Inferior parietal cortex (tissue), 1 donor: ENCODE measurements at regions not wholly inside any gene's neighbourhood (a gene's known extent, or its start where the extent isn't known, plus 50 kb on each side); places are given as distances from the start of the nearest gene placed in this dataset.
A peak's percentile ranks its signal among the peaks of the same experiment; 100 is the strongest.
"Not testable (repeated sequence)": the region's sequence is repeated elsewhere in the genome, so short reads cannot be mapped to it uniquely, and the experiment has no call there.

Source experiments
- DNase-seq: peaks from one replicate; pipeline ENCODE4 v3.0.0-alpha.2; 2016; ENCODE audit errors: extremely low spot score

DNA sequence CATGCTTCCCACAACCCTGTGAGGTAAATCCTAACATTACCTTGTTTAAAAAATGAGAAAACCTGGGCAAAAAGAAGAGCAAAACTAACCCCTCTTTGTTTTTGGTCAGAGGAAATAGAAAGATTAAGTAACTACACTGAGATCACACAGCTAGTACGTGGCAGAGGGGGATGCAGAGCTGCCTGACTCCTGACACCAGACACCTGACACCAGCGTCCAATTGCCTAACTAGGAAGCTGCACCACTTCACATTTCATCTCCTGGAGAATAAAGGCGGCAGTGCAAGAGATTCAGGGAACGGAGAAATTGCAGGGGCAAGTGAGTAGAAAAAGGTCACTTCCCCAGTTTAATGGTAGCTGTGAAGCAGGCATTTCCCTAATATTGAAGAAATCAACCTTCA lies 229.3 kb upstream of the PTBP2 start:
- no peak for DNase-seq

DNA sequence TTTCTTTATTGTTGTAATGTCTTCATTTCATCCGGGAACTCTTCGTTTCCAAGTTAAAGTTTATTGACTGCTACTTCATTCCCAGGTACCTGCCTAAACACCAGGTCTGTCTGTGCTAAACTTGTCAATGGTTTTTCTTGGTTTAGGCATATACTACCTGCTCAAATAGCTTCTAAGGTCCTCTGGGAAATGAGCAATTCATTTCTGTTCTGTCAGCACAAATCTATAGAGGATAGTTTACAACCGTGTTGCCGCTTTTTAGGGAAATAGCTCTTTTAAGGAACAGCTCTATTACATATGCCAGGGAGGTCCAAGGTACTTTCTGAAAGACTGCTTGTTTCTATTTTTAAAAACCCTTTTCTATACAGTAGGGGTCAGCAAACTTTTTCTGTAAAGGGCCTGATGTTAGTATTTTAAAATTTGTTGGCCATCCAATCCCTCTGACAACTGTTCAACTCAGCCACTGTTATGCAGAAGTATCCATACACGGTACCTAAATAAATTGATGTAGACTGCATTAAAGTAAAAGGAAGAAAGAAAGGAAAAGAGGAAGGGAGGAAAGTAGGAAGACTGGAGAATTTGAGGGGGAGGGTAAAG lies 222.7 kb upstream of the PTBP2 start:
- no peak for DNase-seq

DNA sequence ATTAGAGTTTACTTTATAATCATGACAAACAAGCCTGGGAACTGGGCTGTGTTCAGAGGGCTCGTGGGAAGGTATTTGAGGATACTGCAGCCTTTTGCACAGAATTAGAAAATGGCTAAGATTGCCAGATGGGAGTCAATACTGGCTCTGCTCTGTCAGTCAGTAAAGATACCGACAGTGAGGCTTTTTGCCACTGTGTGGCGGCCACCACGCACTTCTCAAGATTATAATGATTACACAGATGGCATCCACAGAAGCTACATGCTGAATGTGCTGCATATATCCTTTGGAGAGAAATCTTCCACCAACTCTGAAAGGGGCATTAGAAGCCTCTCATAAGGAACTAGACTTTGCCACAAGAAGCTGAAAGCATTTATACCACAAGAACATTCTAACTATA lies 213.4 kb upstream of the PTBP2 start:
- peak; percentile 45 for DNase-seq

DNA sequence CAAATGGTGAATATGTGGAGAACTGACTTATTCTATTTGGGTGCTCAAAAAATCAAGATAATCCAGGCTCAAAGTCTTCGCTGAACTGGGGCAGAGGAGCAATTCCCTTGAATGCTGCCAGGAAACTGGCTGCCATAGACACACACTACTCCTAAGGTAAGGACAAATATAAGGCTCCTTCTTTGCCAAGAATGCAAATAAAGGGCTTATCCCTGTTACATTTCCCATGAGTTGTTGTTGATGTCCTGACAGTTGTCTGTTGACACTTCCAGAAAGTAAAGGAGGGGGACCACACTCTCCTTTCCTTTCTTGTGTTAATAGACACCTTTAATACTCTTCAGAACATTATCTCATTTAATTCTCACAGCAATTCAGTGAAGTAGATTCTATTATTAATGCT lies 212.2 kb upstream of the PTBP2 start:
- DNase-seq = no peak

DNA sequence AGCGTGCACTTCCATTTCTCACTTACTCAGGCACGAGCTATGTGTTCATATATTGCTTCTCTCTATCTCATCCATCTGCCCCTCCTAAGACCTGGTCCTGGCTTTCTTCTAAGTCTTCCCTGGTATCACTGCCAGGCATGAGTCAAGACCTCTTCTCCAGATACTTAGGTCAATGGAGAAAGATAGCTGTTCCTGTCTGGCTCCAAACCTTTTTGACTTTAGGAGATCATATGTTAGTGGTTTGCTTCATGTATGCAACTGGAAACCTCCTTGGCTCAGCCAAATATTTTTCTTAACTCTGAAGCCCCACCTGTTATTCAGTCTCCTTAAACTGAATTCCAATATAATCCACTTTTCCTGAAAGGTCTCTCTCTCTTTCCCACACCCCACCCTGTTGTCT lies 211.6 kb upstream of the PTBP2 start:
- DNase-seq = no peak

DNA sequence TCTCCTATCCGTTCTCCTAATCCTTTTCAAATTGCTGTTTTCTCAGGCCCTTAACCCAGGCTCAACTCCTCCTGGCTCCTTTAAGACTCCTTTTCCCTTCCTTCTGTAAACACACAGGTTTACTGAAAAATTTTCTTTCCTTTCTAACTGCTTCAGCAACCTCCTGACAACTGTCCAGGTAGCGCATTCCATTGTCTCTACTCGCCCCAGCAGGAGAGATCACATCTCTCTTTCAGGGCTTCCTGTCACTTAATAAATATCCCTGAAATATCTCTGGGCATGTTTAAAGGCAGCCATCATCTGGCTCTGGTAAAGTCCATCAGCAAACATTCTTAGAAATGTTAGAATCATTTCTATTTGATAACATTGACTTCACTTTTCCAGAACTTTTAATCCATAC lies 211.2 kb upstream of the PTBP2 start:
- no peak for DNase-seq

DNA sequence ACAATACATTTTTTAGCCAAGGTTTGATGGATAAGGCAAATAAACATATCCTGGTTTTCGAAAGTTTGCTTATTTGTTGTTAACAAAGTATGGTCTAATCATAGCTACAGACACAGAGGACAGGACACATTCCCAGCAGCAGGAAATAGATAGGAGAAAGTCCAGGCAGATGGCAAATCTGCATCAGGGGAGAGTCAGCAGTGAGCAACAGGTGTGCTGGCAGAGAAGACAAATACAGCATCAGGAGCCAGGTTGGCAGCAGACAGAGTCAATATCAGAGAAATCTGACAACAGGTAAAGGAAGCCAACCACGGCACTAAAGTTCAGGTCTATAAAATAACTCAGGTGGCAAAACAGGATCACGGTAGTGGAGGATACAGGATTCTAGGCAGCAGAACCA lies 210.7 kb upstream of the PTBP2 start:
- no peak for DNase-seq

DNA sequence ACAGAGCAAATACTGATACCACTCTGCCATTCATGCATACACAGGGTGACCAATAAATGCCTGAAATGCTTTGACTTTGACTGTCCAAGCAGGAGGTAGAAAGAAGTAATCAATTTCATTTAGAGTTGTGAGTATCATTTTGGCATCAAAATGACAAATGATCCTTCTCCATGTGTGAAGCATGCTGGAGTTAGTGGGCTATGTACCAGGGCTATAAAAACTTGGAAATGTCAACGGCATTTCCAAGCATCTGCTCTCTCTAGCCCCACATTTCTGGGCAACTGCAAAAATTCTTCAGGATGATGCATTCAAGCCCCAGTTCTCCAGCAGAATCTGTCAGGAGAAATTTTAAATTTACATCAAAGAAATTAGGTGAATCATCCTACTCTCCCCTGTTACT lies 208.4 kb upstream of the PTBP2 start:
- DNase-seq = no peak

DNA sequence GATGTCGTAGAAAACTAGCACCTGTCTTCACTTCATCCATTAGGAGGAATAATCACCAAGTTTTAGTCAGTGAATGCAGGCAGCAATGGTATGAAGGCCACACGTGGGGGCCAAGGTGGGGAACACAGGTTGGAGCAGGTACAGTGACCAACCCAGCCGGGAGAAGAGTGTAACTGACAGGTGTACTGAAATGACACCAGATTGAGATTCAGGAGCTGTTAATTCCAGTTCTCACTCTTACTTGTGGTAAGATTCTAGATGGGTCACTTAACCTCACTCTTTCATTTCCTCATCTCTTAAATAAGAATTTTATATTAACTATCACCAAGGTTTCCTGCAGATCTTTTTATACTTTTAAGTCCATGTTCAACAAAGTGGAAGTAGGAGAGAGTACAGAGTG lies 206.2 kb upstream of the PTBP2 start:
- DNase-seq = no peak

DNA sequence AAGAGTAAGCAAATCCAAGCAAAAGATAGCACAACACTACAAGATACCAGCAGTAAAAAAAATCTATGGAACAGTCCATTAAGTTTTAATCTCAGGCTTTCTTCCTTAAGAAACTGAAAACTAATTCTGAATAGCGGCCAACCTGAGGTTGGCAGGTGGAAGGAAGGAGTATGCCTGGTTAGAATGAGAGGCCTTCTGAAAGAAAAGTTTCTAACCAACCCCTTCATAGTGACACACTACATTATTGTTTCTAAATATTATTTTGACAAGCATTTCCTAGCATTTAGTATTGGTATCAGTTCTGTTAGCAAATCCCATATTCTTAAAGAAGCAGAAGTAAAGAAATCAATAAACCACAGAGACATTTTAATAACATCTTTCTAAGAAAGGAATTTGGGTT lies 205.7 kb upstream of the PTBP2 start:
- DNase-seq = no peak

DNA sequence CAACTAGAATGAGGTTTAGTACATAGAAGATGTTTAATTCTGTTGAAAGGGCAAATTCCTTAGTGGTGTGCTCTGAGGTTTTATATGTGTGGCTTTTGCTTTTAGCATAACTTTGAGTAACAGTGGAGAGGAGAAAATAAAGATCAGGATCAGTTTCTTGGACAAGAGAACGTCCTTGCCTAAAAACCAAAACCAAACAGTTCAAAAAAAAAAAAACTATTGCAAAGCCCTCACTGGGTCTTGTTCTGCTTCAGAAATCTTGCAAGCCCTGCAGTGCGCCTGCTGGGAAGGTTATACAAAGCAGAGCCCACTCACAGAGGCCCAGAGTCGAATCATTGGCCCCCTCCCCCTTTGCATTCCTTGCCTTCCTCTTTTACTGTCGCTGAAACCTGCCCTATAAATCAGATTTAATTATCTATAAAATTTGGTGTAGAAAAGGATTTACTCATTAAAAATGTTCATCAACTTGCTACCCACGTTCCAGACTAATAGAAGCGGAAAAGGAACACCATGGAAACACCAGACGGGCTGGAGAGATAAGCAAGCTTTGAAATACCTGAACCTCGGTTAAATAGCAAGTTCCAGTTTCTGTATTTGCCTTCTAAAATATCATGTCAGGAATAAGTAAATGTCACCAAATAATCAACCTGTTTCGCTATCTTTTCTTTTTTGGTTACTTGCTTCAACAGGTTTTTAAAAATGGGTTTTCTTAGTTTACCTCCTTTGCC lies 201.6 kb upstream of the PTBP2 start:
- DNase-seq = no peak

DNA sequence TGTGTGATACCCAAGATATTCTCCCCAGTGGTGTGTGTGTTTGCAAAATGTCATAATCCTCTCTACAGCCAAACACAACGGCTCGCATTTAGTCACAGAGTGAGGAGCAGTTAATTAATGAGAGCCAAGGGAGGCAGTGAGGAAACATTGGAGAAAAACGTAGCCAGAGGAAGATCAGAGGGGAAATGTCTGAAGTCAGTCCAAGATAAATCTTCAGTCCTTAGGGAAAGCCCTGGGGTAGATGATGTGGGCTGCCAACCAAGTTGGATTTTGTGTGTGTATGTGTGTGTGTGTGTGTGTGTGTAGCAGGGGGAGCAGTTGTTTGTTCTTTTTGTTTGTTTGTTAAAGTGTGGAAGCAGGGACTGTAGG lies 201.0 kb upstream of the PTBP2 start:
- DNase-seq = no peak

DNA sequence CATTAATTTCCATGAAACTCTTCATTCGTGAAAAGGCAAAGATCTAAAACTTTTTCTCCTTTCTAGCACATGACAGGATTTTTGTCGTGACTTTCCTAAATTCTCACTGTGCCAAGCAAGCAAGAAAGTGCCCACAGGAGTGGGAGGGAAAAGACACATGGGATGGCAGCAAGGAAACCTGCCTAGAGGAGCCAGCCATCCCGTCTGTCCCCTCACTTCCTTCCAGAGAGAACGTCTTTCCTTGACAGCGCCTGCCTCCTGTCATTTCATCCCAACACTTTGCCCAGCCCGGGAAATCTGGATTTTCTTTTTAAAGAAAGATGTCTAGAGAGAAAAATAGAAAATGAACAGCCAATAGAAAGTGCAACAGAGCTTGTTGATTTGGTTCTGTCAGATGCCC lies 200.6 kb upstream of the PTBP2 start:
- DNase-seq = no peak

DNA sequence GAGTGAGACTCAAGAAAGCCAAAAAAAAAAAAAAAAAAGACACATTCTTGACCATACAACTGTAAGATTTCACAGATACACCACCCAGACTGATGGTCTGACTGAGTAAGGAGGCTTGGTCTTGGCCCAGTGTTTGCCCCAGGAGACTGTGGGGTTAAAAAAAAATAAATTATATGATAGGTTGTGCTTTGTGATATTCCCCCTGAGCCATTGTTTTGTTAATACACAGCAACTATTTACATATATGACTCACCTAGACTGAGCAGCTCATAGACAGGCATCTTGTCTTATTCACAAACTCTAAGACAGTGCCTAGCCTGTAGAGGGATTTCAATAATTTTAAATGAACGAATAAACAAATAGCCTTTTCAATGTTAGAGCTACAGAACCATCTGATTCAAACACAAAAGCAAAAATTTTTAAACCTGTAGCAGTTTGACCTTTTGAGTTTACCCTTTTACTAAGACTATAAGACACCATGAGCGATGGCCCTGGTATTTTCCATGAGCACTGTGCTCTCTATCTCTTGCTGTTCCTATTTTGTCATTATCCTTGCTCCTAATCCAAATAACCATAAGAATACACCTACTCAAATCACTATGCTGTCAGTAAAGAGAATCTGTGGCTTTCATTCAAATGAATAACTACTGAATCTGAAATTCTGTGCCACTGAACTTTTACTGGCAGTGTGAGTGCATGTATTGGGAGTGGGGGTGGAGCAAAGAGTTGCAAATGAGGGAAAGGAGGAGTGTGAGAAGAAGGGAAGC lies 199.4 kb upstream of the PTBP2 start:
- DNase-seq = no peak

DNA sequence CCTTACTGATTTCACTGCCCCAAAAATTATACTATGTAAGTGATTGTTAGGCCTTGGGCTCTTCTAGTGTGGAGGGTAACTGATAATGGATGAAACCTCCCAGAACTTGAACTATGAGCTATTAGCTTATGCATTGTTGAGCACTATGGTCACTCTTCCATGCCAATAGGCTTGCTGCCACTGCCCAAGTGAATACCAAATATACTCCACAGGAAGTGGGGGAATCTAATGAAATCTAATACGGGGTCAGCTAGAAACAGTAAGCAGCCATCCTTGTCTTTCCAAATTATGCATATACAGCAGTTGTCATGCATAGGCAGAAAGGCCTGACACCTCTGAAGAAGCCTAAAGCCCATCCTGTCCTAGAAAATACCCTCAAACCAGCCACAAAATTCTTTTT lies 198.7 kb upstream of the PTBP2 start:
- DNase-seq = no peak

DNA sequence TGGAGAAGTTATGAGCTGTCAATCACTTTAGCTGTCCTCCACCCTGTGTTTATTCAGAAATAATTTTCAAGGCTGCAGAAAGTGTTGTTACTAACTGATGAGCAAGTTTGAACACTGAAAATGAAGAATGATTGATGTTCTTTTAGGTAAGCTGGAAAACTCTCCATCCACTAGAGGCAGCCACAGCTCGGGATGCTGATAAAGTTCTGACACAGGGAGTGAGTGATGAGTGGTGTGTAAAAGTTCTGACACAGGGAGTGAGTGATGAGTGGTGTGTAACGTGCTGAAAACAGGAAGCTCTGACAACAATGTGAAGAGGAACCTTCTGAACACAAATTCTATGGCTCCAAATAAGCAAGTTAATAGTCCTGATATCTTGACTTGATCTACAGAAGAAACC lies 197.5 kb upstream of the PTBP2 start:
- no peak for DNase-seq

DNA sequence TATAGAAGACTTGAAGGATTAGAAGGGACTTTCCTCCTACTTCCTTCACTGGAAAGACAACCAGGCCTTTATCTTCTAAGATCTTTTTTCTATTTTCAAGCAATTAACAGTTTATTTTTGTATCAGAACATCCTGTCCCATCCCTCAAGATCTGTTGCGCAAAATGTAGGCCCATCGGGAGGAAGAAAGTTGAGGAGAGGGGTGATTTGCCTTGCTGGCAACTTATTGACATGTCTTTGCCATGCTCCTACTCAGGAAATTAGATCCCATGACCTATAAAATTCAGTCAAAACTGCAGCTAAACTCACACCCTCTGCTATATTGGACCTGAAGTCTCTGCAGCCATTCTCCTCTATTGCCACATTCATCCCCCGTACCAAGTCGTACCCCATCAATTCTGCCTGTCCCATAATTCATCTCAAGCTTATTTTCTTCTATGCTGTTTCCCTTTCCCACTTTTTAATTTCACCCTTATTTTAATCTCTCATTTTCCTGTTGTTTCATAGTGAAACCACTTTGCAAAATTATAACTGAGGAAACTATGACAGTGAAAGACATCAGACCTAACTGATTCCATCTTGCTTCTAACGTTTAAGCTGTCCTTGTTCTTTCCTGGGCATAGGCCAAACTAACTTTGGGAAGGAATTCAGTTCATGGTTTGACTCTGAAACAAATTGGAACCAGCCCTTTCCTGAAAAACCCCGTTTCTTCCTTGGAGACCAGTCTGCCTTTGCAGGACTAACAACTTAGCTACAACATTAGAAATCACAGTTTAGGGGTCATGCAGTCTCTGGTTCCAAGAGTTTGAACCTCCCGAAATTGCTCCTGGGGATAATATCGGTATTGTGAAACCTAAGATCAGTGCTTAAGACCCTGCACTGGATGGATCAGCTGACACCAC lies 195.7 kb upstream of the PTBP2 start:
- no peak for DNase-seq

DNA sequence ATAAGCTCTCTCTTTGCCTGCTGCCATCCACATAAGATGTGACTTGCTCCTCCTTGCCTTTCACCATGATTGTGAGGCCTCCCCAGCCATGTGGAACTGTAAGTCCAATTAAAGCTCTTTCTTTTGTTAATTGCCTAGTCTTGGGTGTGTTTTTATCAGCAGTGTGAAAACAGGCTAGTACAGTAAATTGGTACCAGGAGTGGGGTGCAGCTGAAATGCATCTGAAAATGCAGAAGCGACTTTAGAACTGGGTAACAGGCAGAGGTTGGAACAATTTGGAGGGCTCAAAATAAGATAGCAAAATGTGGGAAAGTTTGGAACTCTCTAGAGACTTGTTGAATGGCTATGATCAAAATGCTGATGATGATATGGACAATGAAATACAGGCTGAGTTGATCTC lies 192.9 kb upstream of the PTBP2 start:
- not testable (repeated sequence) for DNase-seq

DNA sequence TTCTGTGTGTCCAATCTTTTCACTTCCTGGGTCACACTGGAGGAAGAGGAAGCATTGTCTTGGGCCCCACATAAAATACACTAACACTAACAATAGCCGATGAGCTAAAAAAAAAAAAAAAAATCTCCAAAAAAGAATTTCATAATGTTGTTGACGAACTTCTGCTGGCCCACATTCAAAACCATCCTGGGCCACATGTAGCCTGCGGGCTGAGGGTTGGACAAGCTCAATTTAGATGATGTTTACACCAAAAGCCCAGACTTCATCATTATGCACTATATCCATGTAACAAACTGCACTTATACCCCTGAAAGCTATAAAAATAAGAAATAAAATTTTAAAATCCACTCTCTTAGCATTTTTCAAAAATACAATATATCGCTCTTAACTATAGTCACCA lies 187.8 kb upstream of the PTBP2 start:
- DNase-seq = no peak

DNA sequence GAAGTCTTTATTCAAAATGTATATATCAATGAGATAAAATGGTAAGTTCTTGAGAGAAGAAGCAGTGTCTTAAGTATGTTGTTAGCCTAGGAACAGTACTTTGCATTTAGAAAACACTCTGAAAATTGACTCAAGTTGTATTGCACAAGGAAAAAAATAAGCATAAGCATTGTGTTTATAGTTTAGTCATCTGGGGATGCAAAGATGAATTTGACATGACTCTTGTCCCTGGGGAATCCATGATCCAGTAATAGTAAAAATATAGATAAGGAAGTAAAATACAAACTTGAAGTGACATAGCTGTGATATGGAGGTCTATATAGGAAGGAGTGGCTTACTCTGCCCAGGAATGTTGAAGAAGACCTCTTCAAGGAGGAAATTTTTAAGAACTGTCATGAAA lies 185.0 kb upstream of the PTBP2 start:
- DNase-seq = no peak

DNA sequence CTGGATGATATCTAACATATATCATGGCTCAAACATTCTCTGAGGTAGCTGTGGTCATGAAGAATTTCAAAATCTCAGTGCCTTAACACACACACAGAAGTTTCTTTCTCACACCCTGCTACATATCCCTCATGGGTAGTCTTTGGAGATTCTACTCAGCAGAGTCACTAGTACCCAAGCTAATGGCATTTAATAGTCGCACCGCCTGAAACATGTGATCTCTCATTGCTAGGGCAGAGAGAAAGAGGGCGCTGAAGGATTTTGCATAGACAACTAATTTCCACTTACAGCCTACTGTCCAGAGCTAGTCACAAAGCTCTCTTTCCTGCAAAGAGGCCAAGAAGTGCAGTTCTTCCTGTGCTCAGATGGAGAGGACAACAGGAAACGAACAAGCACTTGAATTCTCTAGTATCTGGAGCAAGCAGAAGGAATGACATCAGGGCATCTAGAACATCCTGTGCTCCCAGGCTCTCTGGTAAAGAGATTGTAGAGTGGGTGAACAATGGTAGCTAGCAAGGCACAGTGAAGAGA lies 183.4 kb upstream of the PTBP2 start:
- peak; percentile 71 for DNase-seq

DNA sequence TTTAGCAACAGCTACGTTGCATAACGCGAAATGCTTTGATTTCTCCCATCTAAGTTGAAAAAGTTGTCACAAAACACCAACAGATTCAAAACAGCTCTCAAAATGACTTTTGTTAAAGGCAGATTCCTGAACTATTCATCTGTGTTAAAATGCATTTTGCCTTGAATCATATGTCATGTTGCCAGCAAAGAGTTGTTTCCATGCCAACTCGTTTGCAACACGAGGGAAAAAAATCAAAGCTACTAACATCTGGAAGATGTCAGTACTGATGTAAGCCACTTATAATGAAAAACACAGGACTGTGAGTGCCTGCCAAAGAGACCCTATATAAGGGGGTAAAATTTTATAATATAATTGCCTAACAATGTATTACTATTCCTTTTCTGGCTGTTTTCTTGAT lies 182.7 kb upstream of the PTBP2 start:
- peak; percentile 66 for DNase-seq
